Activated effector memory CD4-positive, alpha-beta T cell treated with anti-CD3 and anti-CD28 coated beads, Interleukin-2, amount 50 U/mL, for 16 hours (primary cell): ENCODE measurements at regions not wholly inside any gene's neighbourhood (a gene's known extent, or its start where the extent isn't known, plus 50 kb on each side); places are given as distances from the start of the nearest gene placed in this dataset.
"Not testable (repeated sequence)": the region's sequence is repeated elsewhere in the genome, so short reads cannot be mapped to it uniquely, and the experiment has no call there.

Experiments used
- DNase-seq: peaks from one replicate; pipeline ENCODE4 v3.0.0-alpha.2; 2020

- no peak for DNase-seq
Measured at GRCh38 chr6:6962086-6962485, 145.7 kb upstream of the RREB1 start.

GRCh38 chr6:6962699-6963098 lies 145.1 kb upstream of the RREB1 start:
- peak; percentile 36 for DNase-seq

- DNase-seq, result not testable (repeated sequence)
Measured at GRCh38 chr6:6963390-6963789, 144.4 kb upstream of the RREB1 start.

GRCh38 chr6:6964675-6965074 lies 143.1 kb upstream of the RREB1 start:
- no peak for DNase-seq

GRCh38 chr6:6966127-6966526 lies 141.6 kb upstream of the RREB1 start:
- DNase-seq, result no peak

- no peak for DNase-seq
Measured at GRCh38 chr6:6966569-6966968, 141.2 kb upstream of the RREB1 start.

GRCh38 chr6:6968357-6968730 lies 139.4 kb upstream of the RREB1 start:
- DNase-seq, result peak; percentile 8

GRCh38 chr6:6968731-6969552 lies 138.8 kb upstream of the RREB1 start:
- peak; percentile 27 for DNase-seq

GRCh38 chr6:6969761-6970223 lies 138.0 kb upstream of the RREB1 start:
- peak; percentile 19 for DNase-seq

- no peak for DNase-seq
Measured at GRCh38 chr6:6970851-6971250, 136.9 kb upstream of the RREB1 start.

GRCh38 chr6:6971369-6971768 lies 136.4 kb upstream of the RREB1 start:
- no peak for DNase-seq

GRCh38 chr6:6972456-6972855 lies 135.3 kb upstream of the RREB1 start:
- DNase-seq, result no peak

GRCh38 chr6:6973721-6974120 lies 134.0 kb upstream of the RREB1 start:
- DNase-seq, result no peak

- DNase-seq, result no peak
Measured at GRCh38 chr6:6975459-6976111, 132.2 kb upstream of the RREB1 start.

- DNase-seq, result no peak
Measured at GRCh38 chr6:6976193-6976592, 131.6 kb upstream of the RREB1 start.

- DNase-seq, result no peak
Measured at GRCh38 chr6:6978731-6979130, 129.0 kb upstream of the RREB1 start.

- no peak for DNase-seq
Measured at GRCh38 chr6:6980999-6981597, 126.7 kb upstream of the RREB1 start.

- DNase-seq, result no peak
Measured at GRCh38 chr6:6981681-6982322, 126.0 kb upstream of the RREB1 start.

- no peak for DNase-seq
Measured at GRCh38 chr6:6982663-6983062, 125.1 kb upstream of the RREB1 start.

GRCh38 chr6:6984585-6985366 lies 123.0 kb upstream of the RREB1 start:
- DNase-seq, result no peak

- no peak for DNase-seq
Measured at GRCh38 chr6:6986344-6986743, 121.4 kb upstream of the RREB1 start.

- no peak for DNase-seq
Measured at GRCh38 chr6:6987749-6988148, 120.0 kb upstream of the RREB1 start.

GRCh38 chr6:6990059-6990458 lies 117.7 kb upstream of the RREB1 start:
- not testable (repeated sequence) for DNase-seq
